GM19035 (cell line): ENCODE measurements at regions not wholly inside any gene's neighbourhood (a gene's known extent, or its start where the extent isn't known, plus 50 kb on each side); places are given as distances from the start of the nearest gene placed in this dataset.

Experiments used
- ATAC-seq: cut with Tn5 transposase; IDR thresholded peaks from one replicate; pipeline ENCODE4 v1.9.1; 2021; ENCODE audit not compliant: unreplicated experiment

GRCh38 chr12:124094733-124095132 is 121.7 kb downstream of the ZNF664 start:
- no peak for ATAC-seq

- ATAC-seq, result no peak
These were observed 123.1 kb downstream of the ZNF664 start for GRCh38 chr12:124096109-124096508.

DNA sequence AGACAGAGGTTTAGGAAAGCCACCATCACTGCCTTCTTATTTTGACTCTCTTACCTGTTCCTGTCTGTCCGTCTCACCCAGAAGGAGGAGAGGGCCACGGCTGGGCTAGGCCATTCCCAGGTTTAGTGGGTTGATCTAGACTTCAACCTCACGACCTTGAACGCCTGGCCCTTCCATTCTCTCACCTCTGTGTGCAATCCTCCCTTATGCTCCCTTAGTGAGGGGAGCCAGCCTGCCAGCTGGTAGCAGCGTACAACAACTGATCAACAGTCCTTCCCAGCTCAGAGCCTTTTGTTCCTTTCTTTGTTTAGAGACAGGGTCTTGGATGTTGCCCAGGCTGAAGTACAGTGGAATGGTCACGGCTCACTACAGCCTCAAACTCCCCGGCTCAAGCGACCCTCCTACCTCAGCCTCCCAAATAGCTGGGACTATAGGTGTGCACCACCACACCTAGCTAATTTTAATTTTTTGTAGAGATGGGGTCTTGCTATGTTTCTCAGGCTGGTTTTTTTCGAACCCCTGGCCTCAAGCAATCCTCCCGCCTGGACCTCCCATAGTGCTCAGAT is 123.9 kb downstream of the ZNF664 start:
- ATAC-seq, result no peak

- ATAC-seq, result no peak
These were observed 124.7 kb downstream of the ZNF664 start for GRCh38 chr12:124097701-124098100.

DNA sequence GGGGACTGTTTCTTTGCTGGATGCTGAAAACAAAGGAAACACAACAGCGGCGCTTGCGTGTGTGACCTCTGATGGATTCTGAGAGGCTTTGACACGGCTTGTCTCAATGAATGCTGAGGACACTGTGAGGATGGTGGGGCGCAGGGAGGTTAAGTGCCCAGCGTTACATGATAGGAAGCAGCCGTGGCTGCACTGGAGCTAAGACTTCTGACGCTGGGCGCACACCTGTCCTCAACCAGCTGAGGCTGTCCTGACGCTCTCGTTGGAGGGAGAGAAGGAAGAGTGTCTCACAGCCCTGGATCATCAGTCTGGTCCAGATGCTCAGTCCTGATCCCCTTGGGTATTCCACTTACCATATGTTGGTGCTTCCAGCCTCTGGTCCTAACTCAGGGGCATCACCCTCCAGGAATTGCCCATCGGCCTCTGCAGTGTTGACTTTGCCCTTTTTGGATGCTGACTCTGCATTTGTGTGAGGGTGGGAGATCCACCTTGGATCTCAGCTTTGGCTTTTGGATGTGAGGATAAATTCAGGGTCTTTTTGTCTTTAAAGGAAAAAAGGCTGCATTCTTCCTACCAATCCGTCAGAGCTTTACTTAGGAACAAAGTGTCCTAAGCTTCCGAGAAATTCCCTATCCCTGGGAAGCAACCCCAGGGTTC is 125.2 kb downstream of the ZNF664 start:
- ATAC-seq, result no peak

- no peak for ATAC-seq
These were observed 125.9 kb downstream of the ZNF664 start for GRCh38 chr12:124098887-124099286.

- no peak for ATAC-seq
These were observed 126.6 kb downstream of the ZNF664 start for GRCh38 chr12:124099661-124100060.

GRCh38 chr12:124100572-124101178 is 127.7 kb downstream of the ZNF664 start:
- ATAC-seq, result no peak

- no peak for ATAC-seq
These were observed 132.5 kb downstream of the ZNF664 start for GRCh38 chr12:124105546-124105945.

DNA sequence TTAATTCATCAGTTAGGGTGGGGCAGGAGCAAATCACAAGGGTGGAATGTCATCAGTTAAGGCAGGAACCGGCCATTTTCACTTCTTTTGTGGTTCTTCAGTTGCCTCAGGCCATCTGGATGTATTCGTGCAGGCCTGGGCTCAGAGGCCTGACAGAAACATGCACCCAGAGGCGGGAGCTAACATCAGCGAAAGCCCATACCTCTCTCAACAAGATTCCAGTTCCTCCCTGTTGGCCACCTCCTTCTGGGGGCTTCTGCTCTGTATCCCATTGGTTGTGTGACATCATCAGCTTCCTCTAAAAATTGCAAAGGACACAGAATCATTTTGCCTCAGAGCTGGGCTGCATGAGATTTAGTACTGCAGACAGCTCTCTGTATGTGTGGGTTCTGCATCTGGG is 134.3 kb downstream of the ZNF664 start:
- no peak for ATAC-seq

GRCh38 chr12:124109760-124110159 is 136.7 kb downstream of the ZNF664 start:
- ATAC-seq, result no peak

GRCh38 chr12:124110372-124110883 is 137.4 kb downstream of the ZNF664 start:
- no peak for ATAC-seq

GRCh38 chr12:124111006-124111405 is 138.0 kb downstream of the ZNF664 start:
- no peak for ATAC-seq

DNA sequence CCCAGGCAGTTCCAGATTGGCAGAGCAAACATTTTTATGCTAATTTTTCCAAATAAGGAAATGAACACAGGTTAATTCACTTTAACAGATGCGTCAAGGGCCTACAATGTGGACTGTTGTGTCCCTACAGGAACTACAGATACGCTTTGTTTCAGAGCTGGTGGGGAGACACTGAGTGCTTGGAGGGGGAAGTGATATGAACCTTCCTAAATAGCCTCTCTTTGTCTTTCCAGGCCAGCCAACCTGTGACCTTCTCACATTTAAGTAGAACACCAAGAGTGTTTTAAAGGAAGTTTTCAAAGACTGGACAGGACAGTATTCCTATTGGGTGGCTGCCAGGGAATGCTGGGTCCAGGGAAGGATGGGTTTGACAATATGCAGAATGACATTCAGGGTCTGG is 141.3 kb downstream of the ZNF664 start:
- ATAC-seq, result no peak

DNA sequence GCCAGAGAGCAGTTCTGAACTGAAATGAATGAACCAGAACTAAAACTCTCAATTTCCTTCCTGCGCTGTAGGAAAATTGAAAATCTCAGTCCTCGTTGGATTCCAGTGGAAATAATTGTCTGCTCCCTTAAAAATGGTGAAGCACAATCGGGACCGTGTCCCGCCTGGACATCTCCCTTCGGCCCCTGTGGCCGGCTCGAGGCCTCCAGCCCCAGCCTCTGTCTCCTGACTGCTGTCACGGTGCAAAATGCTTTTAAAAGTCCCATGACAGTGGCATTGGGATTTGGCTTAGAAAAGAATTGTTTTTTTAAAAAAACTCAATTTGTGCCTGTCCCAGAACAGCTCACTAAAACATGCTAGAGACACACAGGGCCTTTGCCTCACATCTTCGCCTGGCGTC is 142.5 kb downstream of the ZNF664 start:
- ATAC-seq, result no peak

DNA sequence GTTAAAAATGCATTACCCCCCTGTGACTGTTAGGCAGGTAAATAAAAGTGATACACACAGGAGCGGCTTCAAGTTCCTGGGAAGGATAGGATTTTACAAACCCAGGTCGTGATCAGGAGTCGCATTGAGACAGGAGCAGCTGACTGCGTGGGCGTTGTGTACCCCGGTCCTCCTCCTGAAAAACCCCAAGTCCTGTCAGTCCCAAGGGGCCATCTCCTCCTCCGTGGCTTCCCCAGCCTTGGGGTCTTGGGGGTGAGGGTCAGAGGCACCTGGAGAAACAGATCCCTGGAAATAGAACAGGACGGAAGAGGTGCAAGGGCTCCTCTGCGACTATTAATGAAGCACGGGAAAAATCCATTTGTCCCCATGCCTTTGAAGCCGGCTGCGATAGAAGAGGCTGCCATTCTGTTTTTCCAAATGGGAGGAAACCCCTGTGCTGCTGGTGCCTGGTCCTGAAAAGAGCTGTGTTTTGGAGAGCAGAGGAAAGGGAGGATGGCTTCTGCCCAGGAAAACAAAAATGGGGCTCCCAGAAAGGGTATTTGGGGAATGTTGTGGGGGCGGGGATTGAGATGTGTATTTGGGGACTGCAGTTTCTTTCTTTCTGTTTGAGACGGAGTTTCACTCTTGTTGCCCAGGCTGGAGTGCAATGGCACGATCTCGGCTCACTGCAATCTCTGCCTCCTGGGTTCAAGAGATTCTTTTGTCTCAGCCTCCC is 143.1 kb downstream of the ZNF664 start:
- ATAC-seq, result no peak

DNA sequence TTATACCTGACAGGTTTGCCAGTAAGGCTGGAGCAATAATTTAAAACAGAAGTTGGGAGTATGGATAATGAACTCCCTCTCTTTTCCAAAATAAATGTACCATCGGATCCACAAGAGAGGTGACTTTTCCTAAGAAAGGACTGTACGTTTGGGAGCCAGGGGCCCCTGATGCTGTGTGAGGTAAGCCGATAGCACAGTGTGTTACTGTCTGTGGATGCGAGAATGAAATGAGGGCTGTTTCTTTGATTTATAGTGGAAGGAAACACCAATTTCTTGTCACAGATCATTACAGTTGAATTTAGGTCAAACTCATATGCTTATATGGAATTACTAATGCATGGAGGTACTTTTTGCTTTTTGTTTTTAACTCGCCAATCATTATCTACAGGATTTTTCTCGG is 147.7 kb downstream of the ZNF664 start:
- ATAC-seq, result no peak

DNA sequence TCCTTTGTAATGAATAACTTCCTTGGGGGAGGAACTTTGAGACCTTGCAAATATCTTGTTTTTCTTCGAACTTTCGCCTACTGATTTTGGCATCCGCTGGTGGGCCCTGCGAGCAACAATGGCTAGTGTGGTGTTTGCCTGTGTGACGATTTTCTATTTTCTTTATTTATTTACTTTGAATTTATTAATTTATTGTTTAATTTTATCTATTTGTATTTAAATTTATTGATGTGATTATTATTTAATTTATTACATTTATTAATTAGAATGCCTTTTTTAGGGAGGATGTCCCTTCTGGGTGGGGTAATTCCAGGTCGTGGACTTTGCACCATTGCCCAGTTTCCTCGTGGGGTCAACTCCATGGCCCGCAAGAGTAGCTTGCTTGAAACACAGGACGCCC is 149.7 kb downstream of the ZNF664 start:
- ATAC-seq, result no peak

- no peak for ATAC-seq
These were observed 150.4 kb downstream of the ZNF664 start for GRCh38 chr12:124123296-124124000.

DNA sequence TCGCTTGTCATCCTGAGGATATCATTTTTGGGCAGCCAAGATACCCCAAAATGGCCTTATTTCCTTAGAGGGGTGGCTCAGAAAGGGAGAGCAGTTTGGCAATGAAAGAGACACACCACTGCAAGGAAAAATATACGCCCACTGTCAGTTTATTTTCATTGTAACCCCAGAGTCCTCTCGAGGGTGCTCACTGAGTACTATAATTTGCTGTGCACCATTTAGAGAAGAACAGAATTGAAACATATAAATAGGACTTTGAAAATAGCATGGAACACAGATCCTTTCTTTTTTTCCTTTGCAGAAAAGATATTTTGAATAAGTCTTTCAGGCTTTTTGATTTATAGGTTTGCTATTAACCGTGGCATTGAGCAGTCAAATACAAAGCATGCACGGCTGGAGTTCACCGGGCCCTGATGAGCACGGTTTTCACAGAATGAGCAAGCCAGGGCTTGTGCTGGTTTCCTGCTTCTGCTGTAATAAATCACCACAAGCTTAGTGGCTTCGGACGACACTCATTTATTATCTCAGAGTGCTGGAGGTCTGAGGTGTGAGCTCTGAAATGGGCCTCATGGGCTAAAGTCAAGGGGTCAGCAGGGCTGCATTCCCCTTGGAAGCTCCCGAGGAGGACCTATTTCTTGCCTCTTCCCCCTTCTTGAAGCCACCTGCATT is 152.3 kb downstream of the ZNF664 start:
- ATAC-seq, result peak; percentile 75
